ENCODE measurements at regions not wholly inside any gene's neighbourhood (a gene's known extent, or its start where the extent isn't known, plus 50 kb on each side); places are given as distances from the start of the nearest gene placed in this dataset.
"Not testable (repeated sequence)": the region's sequence is repeated elsewhere in the genome, so short reads cannot be mapped to it uniquely, and the experiment has no call there.

DNA sequence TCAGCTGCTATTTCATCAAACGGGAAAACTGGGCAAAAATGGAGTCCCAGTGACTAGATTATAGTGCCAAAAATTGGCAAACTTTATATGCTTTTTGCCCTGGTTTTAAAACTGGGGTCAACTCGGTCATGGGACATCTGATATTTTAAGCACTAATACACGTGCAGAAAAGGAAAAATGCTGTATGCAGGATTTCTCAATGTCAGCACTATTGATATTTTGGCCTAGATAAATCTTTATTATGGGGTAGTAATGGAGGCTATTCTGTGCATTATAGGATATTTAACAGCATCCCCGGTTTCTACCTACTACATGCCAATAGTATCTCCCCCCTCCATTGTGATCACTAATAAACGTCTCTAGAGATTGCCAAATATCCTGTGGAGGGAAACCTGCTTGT lies 870.9 kb upstream of the IGFBP7 start:
- Histone ChIP-seq H3K36me3 (no peaks in the 10 kb centered on the region), H3K4me1 (no peaks in the 10 kb centered on the region), H3K9me3 (replicated peaks) (no peaks in the 10 kb centered on the region), H3K4me3 (no peak overlapping the region), H3K27me3 (no peaks in the 10 kb centered on the region), H3K27ac (no peak overlapping the region)
- DNase-seq, result no peak

DNA sequence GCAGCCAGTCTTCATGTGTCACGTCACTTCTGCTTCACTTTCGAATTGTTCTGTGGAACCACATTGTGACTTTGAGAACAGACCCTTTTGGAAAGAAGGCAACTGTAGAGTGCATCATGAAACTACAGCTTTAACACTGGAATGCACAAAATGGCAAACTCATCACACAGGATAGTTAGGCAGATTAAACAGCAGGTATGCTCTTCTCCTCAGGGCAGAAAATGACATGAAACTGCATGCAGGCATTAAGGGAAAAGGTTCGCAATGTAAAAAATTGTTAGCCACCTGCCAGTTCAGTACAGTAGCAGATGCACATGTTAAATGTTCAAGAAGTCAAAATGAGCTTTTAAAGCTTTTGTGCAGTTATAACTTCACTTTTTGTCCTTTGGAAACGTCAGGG lies 864.6 kb upstream of the IGFBP7 start:
- no peaks in the 10 kb centered on the region for H3K4me1 ChIP-seq
- H3K4me3 ChIP-seq, result no peak overlapping the region
- no peaks in the 10 kb centered on the region for H3K9me3 ChIP-seq (replicated peaks)
- H3K27me3 ChIP-seq, result no peaks in the 10 kb centered on the region
- no peak for DNase-seq
- no peak overlapping the region for H3K27ac ChIP-seq
- H3K36me3 ChIP-seq, result no peaks in the 10 kb centered on the region

DNA sequence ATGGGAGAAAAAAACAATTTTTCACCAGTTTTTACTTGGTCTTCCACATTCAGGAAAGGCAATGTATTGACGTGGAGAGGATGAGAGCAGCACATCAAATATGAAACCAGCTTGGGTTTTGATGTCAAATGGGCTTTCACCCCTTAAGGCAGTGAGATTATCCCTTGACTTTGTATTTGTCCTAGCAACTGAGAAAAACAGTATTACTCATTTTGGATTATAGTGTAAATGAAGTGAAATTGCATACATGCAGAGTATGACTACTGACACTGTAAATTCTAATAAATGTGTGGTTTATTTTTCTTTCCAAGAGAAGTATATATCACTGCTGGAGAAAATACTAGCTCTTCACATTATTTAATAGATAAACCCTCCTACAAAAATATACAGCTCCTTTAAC lies 863.6 kb upstream of the IGFBP7 start:
- DNase-seq, result no peak
- Histone ChIP-seq H3K27ac (no peak overlapping the region), H3K9me3 (replicated peaks) (no peaks in the 10 kb centered on the region)

DNA sequence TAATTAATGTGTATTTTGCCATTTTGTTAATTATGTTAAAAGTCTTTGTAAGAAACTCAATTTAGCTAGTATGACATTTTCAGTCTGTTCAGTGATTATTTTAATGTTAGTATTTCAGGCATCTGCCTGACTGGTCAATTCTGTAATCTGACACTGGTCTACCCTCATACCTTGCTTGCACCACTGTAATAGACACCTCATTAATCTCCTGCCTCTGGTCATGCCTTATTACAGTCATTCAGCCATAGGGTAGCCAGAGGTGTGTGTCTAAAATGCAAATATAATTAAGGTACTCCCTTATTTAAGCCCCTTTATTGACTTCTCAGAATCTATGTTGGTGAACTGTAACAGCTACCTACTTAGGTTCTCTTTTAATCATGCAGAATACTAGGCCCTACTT lies 861.1 kb upstream of the IGFBP7 start:
- no peak overlapping the region for H3K27ac ChIP-seq
- H3K4me1 ChIP-seq, result no peaks in the 10 kb centered on the region
- H3K27me3 ChIP-seq, result no peaks in the 10 kb centered on the region
- no peaks in the 10 kb centered on the region for H3K9me3 ChIP-seq (replicated peaks)
- no peaks in the 10 kb centered on the region for H3K36me3 ChIP-seq
- DNase-seq, result no peak
- H3K4me3 ChIP-seq, result no peak overlapping the region

More for the DNA sequence above, 863.6 kb upstream of the IGFBP7 start:
- Histone ChIP-seq H3K4me1 (no peaks in the 10 kb centered on the region), H3K27me3 (no peaks in the 10 kb centered on the region), H3K4me3 (no peak overlapping the region), H3K36me3 (no peaks in the 10 kb centered on the region)

DNA sequence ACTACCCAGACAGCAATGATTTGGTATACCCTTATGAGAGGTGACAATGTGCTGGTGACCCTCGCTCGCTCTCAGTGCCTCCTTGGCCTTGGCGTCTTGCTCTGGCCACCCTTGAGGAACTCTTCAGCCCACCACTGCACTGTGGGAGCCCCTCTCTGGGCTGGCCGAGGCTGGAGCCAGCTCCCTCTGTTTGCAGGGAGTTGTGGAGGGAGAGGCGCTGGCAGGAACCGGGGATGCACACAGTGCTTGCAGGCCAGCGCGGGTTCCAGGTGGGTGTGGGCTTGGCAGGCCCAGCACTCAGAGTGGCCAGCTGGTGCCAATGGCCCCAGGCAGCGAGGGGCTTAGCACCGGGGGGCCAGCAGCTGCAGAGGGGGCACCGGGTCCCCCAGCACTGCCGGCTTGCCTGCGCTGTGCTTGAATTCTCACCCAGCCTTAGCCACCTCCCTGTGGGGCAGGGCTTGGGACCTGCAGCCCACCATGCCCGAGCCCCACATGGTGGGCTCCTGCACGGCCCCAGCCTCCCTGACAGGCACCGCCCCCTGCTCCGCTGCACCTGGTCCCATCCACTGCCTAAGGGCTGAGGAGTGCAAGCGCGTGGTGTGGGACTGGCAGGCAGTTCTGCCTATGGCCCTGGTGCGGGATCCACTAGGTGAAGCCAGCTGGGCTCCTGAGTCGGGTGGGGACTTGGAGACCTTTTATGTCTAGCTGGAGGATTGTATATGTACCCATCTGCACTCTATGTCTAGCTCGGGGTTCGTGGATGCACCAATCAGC lies 857.0 kb upstream of the IGFBP7 start:
- Histone ChIP-seq H3K36me3 (no peaks in the 10 kb centered on the region), H3K4me3 (no peak overlapping the region), H3K9me3 (replicated peaks) (no peaks in the 10 kb centered on the region), H3K27me3 (no peaks in the 10 kb centered on the region), H3K4me1 (no peaks in the 10 kb centered on the region), H3K27ac (no peak overlapping the region)
- no peak for DNase-seq

DNA sequence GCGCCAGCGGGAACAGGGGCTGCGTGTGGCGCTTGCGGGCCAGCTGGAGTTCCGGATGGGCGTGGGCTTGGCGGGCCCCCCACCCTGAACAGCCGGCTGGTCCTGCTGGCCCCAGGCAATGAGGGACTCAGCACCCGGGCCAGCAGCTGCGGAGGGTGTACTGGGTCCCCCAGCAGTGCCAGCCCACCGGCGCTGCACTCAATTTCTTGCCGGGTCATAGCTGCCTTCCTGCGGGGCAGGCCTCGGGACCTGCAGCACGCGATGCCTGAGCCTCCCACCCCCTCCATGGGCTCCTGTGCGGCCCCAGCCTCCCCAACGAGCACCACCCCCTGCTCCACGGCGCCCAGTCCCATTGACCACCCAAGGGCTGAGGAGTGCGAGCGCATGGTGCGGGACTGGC lies 855.2 kb upstream of the IGFBP7 start:
- not testable (repeated sequence) for H3K9me3 ChIP-seq (replicated peaks); H3K36me3 ChIP-seq; H3K27ac ChIP-seq; H3K4me3 ChIP-seq; DNase-seq; H3K27me3 ChIP-seq; H3K4me1 ChIP-seq

DNA sequence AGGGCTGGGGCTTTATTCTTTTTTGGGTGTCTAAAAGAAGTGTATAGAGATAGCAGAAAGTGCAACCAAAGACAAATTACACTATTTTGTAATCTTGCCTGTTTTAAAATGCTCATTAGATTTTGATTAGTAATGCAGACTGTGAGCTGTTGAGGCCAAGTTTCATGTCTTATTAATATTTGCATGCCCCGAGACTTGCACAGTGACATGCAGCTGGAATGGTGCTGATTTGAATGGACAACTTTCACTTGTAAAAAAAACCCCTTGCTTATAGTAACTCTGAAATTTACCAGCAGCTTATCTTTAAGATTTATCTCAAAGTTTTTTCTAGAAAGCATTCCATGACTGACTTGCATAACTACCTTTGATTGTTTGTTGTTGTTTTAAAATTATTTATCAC lies 835.1 kb upstream of the IGFBP7 start:
- Histone ChIP-seq H3K9me3 (replicated peaks) (no peaks in the 10 kb centered on the region), H3K36me3 (no peaks in the 10 kb centered on the region), H3K4me1 (no peaks in the 10 kb centered on the region), H3K27ac (no peak overlapping the region), H3K4me3 (no peak overlapping the region), H3K27me3 (0 out of 2 replicates have a peak, but pooled peaks cover 4% of the 10 kb centered on the region)
- DNase-seq, result no peak

DNA sequence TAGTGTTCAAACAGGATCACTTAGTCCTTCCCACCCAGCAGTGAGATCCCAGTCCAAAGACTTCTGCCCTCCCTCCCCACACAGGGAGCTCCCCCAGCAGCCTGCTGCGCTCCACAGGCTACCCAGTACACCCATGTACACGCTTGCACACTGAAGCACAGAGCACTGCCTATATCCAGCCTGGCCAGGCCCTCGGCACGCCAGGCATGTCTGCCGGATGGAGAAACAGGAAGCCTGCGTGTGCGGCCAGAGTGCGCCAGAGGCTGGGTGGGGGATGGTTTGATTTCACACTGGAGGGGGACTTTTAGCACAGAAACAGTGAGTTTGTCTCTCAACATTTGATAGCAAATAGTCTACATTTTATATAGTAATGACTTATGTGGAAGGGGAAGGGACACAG lies 833.5 kb upstream of the IGFBP7 start:
- Histone ChIP-seq H3K4me3 (no peak overlapping the region), H3K27me3 (0 out of 2 replicates have a peak, but pooled peaks cover 4% of the 10 kb centered on the region), H3K4me1 (no peaks in the 10 kb centered on the region), H3K36me3 (no peaks in the 10 kb centered on the region), H3K27ac (no peak overlapping the region), H3K9me3 (replicated peaks) (no peaks in the 10 kb centered on the region)
- DNase-seq, result no peak

DNA sequence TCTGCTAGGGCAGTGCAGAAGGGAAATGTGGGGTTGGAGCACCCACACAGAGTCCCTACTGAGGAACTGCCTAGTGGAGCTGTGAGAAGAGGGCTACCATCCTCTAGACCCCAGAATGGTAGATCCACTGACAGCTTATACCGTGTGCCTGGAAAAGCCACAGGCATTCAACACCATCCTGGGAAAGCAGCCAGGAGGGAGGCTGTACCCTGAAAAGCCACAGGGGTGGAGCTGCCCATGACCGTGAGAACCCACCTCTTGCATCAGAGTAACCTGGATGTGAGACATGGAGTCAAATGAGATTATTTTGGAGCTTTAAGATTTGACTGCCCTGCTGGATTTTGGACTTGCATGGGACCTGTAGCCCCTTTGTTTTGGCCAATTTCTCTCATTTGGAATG lies 827.1 kb upstream of the IGFBP7 start:
- H3K27ac ChIP-seq; H3K4me1 ChIP-seq; H3K27me3 ChIP-seq; H3K36me3 ChIP-seq; H3K4me3 ChIP-seq; H3K9me3 ChIP-seq (replicated peaks); DNase-seq: not testable (repeated sequence)

DNA sequence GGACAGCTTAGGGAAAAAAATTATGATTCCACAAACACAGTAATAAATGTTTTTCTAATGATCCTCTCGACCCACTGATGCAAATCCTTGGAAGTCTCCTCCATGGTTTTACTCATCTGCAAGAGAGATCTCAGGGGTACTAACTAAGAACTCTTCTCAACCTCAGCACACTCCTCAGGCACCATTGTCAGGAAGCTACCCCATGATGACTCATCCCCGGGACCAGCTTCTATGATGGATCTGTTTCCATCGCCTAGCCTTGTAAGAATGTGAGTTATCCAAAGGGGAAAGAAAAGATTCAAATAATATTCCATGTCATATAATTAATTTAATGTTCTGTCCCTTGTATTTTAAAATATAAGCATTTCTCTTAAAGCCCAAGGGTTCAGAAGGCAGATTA lies 816.1 kb upstream of the IGFBP7 start:
- Histone ChIP-seq H3K27ac (no peak overlapping the region), H3K36me3 (no peaks in the 10 kb centered on the region), H3K4me3 (no peak overlapping the region), H3K4me1 (no peaks in the 10 kb centered on the region), H3K27me3 (no peaks in the 10 kb centered on the region; the same call in 1 of the 2 replicates), H3K9me3 (replicated peaks) (no peaks in the 10 kb centered on the region)
- DNase-seq, result peak in 1 of 2 experiments; percentile 7

DNA sequence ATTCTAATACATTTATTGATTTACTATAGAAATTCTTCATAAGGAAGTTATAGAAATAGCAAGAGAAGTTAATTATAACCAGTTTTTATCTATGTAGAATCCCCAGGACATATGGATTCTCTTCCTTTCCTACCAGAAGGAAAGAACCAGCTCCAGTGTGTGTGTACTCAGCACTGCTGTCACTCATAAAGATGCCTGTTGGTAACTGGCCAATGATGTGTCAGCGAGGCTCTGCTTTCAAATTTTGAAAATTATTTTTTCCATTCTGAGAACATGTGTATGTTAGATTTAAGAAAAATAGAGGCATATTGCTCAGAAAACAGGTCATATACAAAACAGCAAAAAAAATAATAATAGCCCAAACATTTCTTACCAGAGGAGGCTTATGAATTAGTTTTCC lies 814.8 kb upstream of the IGFBP7 start:
- Histone ChIP-seq H3K4me1 (no peaks in the 10 kb centered on the region), H3K27me3 (no peaks in the 10 kb centered on the region; the same call in 1 of the 2 replicates), H3K36me3 (no peaks in the 10 kb centered on the region), H3K4me3 (no peak overlapping the region), H3K9me3 (replicated peaks) (no peaks in the 10 kb centered on the region), H3K27ac (no peak overlapping the region)
- DNase-seq, result no peak

DNA sequence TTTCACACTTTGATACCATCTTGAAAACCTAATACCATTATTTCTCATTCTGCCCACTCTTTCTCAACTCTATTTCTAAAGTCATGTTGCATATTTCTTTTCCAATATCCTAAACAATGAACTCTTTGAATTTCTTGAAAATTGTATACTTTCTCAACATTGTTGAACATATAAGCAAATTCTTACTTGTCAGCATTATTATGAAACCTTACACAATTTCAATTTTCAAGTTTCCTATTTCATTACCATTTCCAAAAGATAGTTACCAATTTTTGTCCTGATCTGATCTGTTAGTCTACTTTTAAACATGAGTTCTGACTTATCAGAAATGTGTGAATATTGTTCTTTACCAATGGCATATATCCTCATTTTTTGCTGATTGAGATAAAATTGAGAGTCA lies 806.3 kb upstream of the IGFBP7 start:
- Histone ChIP-seq H3K4me3 (no peak overlapping the region), H3K27me3 (no peaks in the 10 kb centered on the region), H3K4me1 (no peaks in the 10 kb centered on the region), H3K9me3 (replicated peaks) (no peaks in the 10 kb centered on the region), H3K27ac (no peak overlapping the region), H3K36me3 (no peaks in the 10 kb centered on the region)
- DNase-seq, result no peak

DNA sequence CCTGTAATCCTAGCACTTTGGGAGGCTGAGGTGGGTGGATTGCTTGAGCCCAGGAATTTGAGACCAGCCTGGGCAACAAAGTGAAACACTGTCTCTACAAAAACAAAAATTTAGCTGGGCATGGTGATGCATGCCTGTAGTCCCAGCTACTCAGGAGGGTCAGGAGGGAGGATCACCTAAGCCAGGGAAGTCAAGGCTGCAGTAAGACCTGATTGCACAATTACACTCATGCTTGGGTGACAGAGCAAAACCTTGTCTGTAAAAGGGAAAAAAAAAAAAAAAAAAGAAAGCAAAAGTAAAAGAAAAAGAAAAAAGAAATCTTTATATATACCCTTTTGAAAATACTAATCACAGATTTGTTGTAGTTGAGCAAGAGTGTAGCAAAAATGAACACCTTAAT lies 801.0 kb upstream of the IGFBP7 start:
- Histone ChIP-seq H3K36me3 (no peaks in the 10 kb centered on the region), H3K27me3 (no peaks in the 10 kb centered on the region), H3K4me1 (no peaks in the 10 kb centered on the region), H3K9me3 (replicated peaks) (no peaks in the 10 kb centered on the region), H3K4me3 (no peak overlapping the region), H3K27ac (no peak overlapping the region)
- no peak for DNase-seq

DNA sequence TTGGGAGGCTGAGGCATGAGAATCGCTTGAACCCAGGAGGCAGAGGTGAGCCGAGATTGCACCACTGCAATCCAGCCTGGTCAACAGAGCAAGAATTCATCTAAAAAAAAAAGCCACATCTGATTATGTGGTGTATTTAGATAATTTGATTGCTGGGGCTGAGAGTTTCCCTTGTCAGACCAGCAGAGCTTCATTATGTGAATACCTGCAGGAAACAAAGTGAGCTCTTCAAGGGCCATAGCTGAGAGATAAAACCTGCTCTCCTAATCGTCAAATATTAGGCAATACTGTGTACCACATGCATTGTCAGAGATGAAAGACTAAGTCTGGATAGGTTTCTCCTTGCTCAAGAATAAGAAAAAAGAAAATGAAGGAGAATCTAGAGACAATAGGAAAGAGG lies 800.0 kb upstream of the IGFBP7 start:
- H3K9me3 ChIP-seq (replicated peaks), result no peaks in the 10 kb centered on the region
- H3K4me1 ChIP-seq, result no peaks in the 10 kb centered on the region
- H3K27me3 ChIP-seq, result no peaks in the 10 kb centered on the region
- no peaks in the 10 kb centered on the region for H3K36me3 ChIP-seq
- H3K4me3 ChIP-seq, result no peak overlapping the region
- no peak for DNase-seq
- H3K27ac ChIP-seq, result no peak overlapping the region

DNA sequence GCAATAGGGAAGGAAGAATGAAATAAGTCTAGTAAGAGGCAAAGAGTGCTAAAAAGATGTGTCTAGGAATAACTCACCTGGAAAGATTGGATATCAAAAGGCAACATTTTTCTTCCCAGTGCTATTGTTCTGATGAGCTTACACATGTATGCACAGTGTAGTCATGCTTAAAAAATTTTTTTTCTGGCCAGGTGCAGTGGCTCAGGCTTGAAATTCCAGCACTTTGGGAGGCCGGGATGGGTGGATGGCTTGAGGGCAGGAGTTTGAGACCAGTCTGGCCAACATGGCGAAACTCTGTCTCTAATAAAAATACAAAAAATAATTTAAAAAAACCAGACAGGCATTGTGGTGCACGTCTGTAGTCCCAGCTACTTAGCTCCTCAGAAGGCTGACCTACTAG lies 795.8 kb upstream of the IGFBP7 start:
- Histone ChIP-seq H3K4me1 (no peaks in the 10 kb centered on the region), H3K27ac (no peak overlapping the region), H3K9me3 (replicated peaks) (no peaks in the 10 kb centered on the region), H3K36me3 (no peaks in the 10 kb centered on the region), H3K4me3 (no peak overlapping the region), H3K27me3 (no peaks in the 10 kb centered on the region)
- DNase-seq, result no peak

DNA sequence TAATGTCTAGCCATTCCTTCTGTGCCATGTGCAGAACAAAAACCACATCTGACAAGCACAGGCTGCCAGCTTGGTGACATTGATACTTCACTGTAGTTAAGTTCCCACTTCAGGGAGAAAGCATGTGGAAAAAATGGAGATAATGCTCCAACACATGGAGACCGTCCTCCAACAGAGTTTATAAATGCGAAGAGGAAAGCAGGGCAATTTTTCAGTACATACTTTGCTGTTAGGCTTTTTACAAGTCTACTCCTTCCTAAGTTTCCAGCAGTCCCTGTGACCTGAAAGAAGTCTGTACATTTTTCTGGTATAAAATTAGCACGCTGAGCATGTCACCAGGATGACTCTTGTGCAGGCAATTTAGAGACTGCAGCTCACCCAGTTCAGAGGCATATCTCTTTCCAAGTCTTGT lies 766.9 kb upstream of the IGFBP7 start:
- DNase-seq, result no peak
- Histone ChIP-seq H3K4me3 (no peak overlapping the region), H3K4me1 (no peaks in the 10 kb centered on the region), H3K36me3 (no peaks in the 10 kb centered on the region), H3K27ac (no peak overlapping the region), H3K9me3 (replicated peaks) (no peaks in the 10 kb centered on the region), H3K27me3 (no peaks in the 10 kb centered on the region)
